ENCODE measurements at regions not wholly inside any gene's neighbourhood (a gene's known extent, or its start where the extent isn't known, plus 50 kb on each side); places are given as distances from the start of the nearest gene placed in this dataset.

DNA sequence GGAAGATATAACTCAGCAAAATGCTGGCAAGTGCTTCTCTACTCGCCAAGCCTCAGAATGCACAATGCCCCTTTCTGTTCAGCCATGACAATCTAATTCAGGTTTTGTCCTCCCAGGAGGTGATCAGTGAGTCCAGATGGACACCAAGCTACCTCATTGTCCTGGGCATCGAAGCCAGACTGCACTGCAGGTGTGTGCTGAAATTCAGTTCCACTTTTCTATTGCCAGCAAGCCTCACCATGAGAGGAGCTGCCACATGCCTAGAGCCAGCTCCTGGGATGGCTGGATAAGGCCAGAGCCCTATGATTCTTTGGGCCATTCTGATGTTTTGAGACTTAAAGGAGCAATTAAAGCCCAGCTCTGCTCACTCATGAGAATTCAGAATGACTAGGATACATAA is 186.7 kb downstream of the GRIN2B start:
- no peaks in the 10 kb centered on the region for H3K36me3 ChIP-seq (ENCODE audit: insufficient read depth, low read length)
- H3K9me3 ChIP-seq (replicated peaks; ENCODE audit: low read length), result no peaks in the 10 kb centered on the region
- no peaks in the 10 kb centered on the region for H3K4me1 ChIP-seq (ENCODE audit: control insufficient read depth, insufficient read depth, low read length)
- H3K4me3 ChIP-seq (ENCODE audit: low read length), result no peak overlapping the region
- no peak overlapping the region for H3K4me2 ChIP-seq (ENCODE audit: low read length)
- H3K27me3 ChIP-seq (ENCODE audit: control insufficient read depth, insufficient read depth, low read length), result no peaks in the 10 kb centered on the region
- no peak overlapping the region for H3K9ac ChIP-seq (ENCODE audit: low read depth, low read length)

- no peaks in the 10 kb centered on the region for H3K4me1 ChIP-seq (ENCODE audit: control insufficient read depth, insufficient read depth, low read length)
- no peaks in the 10 kb centered on the region for H3K27me3 ChIP-seq (ENCODE audit: control insufficient read depth, insufficient read depth, low read length)
- no peak overlapping the region for H3K4me2 ChIP-seq (ENCODE audit: low read length)
- no peaks in the 10 kb centered on the region for H3K9me3 ChIP-seq (replicated peaks; ENCODE audit: low read length)
- H3K4me3 ChIP-seq (ENCODE audit: low read length), result no peak overlapping the region
- H3K9ac ChIP-seq (ENCODE audit: low read depth, low read length), result no peak overlapping the region
- H3K36me3 ChIP-seq (ENCODE audit: insufficient read depth, low read length), result no peaks in the 10 kb centered on the region
Observed at GRCh38 chr12:13790317-13790716, 191.1 kb downstream of the GRIN2B start.

GRCh38 chr12:13788626-13789025 is 192.8 kb downstream of the GRIN2B start:
- H3K4me3 ChIP-seq (ENCODE audit: low read length), result no peak overlapping the region
- no peaks in the 10 kb centered on the region for H3K27me3 ChIP-seq (ENCODE audit: control insufficient read depth, insufficient read depth, low read length)
- no peaks in the 10 kb centered on the region for H3K36me3 ChIP-seq (ENCODE audit: insufficient read depth, low read length)
- no peaks in the 10 kb centered on the region for H3K9me3 ChIP-seq (replicated peaks; ENCODE audit: low read length)
- no peaks in the 10 kb centered on the region for H3K4me1 ChIP-seq (ENCODE audit: control insufficient read depth, insufficient read depth, low read length)
- H3K9ac ChIP-seq (ENCODE audit: low read depth, low read length), result no peak overlapping the region
- no peak overlapping the region for H3K4me2 ChIP-seq (ENCODE audit: low read length)

DNA sequence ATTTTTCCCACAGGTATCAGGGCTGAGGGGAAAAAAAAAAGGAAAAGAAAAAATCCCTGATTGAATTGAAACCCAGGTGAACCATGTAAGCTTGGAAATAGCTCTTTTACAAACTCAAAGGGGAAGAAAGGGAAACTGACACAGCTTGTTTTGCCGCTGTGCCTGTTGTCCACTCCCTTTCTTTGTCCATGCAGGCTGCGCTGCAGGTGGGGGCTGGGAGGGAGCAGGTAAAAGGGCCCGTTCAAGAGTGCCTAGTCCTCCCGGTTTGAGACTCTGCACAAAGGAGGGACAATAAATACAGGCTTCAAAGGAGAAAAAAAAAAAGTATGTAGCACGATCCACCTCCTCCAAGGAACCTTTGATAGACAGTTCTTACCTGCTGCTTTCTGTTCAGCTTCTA is 194.8 kb downstream of the GRIN2B start:
- Histone ChIP-seq H3K4me3 (ENCODE audit: low read length) (no peak overlapping the region), H3K9me3 (replicated peaks; ENCODE audit: low read length) (no peaks in the 10 kb centered on the region), H3K36me3 (ENCODE audit: insufficient read depth, low read length) (no peaks in the 10 kb centered on the region), H3K4me1 (ENCODE audit: control insufficient read depth, insufficient read depth, low read length) (no peaks in the 10 kb centered on the region), H3K4me2 (ENCODE audit: low read length) (no peak overlapping the region), H3K9ac (ENCODE audit: low read depth, low read length) (no peak overlapping the region), H3K27me3 (ENCODE audit: control insufficient read depth, insufficient read depth, low read length) (no peaks in the 10 kb centered on the region)

DNA sequence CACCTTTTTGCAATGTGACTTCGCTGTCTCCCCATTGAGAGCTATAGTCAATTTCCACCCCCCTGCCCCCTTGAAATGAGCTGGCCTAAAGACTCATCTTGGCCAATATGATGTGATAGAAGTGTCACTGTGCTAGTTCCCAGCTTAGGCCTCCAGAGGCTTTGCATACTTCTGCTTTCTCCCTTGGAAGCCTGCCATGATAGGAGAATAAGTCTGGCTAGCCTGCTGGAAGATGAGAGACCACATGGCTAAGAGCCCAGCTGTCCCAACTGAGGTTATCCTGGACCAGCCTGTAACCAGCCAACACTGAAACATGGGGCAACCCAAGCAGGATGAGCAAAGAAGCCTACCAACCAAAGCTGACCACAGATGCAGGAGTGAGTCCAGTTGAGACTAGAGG is 196.9 kb downstream of the GRIN2B start:
- Histone ChIP-seq H3K36me3 (ENCODE audit: insufficient read depth, low read length) (no peaks in the 10 kb centered on the region), H3K27me3 (ENCODE audit: control insufficient read depth, insufficient read depth, low read length) (no peaks in the 10 kb centered on the region), H3K4me2 (ENCODE audit: low read length) (no peak overlapping the region), H3K9ac (ENCODE audit: low read depth, low read length) (no peak overlapping the region), H3K4me1 (ENCODE audit: control insufficient read depth, insufficient read depth, low read length) (no peaks in the 10 kb centered on the region), H3K4me3 (ENCODE audit: low read length) (no peak overlapping the region), H3K9me3 (replicated peaks; ENCODE audit: low read length) (no peaks in the 10 kb centered on the region)

GRCh38 chr12:13780453-13780852 is 200.9 kb downstream of the GRIN2B start:
- Histone ChIP-seq H3K9me3 (replicated peaks; ENCODE audit: low read length) (no peaks in the 10 kb centered on the region), H3K4me1 (ENCODE audit: control insufficient read depth, insufficient read depth, low read length) (no peaks in the 10 kb centered on the region), H3K9ac (ENCODE audit: low read depth, low read length) (no peak overlapping the region), H3K4me3 (ENCODE audit: low read length) (no peak overlapping the region), H3K27me3 (ENCODE audit: control insufficient read depth, insufficient read depth, low read length) (no peaks in the 10 kb centered on the region), H3K4me2 (ENCODE audit: low read length) (no peak overlapping the region), H3K36me3 (ENCODE audit: insufficient read depth, low read length) (no peaks in the 10 kb centered on the region)

DNA sequence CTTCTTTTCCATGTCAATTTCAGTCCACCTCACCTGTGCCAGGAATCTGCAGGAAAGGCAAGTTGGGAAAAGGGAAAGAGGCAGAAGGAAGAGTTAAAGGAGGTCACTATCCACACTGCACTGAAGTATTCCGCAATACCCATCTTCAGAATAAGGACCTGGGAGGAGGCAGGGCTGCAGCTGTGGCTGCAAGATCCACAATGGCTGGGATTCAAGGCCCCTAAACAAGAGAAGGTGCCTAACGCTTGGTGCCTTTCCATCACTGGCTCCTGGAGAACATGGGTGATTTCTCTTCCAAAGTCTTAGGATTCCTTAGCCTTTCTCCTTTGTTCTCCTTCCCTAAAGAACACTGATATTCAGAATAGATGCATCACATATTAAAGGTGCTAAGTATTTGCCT is 204.0 kb downstream of the GRIN2B start:
- H3K9me3 ChIP-seq (replicated peaks; ENCODE audit: low read length), result no peaks in the 10 kb centered on the region
- H3K27me3 ChIP-seq (ENCODE audit: control insufficient read depth, insufficient read depth, low read length), result no peaks in the 10 kb centered on the region
- no peak overlapping the region for H3K9ac ChIP-seq (ENCODE audit: low read depth, low read length)
- no peak overlapping the region for H3K4me2 ChIP-seq (ENCODE audit: low read length)
- no peak overlapping the region for H3K4me3 ChIP-seq (ENCODE audit: low read length)
- H3K36me3 ChIP-seq (ENCODE audit: insufficient read depth, low read length), result no peaks in the 10 kb centered on the region
- H3K4me1 ChIP-seq (ENCODE audit: control insufficient read depth, insufficient read depth, low read length), result no peaks in the 10 kb centered on the region

DNA sequence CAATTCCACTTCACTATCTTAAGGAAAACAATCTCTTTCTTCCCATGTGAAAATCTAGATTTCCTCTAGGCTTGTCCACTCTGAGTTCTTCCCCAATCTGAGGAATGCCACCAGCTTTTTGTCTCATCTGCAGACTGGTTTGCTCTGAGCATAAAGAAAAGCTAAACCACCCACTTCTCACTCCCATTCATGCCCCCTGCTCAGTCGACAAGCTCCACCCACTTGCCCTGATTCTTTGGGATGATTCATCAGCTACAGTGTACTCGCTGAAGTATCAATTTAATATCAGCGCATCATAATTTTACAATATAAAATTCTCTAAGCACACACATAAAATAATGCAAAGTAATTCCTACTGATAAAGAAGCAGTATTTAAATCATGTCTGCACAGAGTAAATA is 209.1 kb downstream of the GRIN2B start:
- Histone ChIP-seq H3K4me3 (ENCODE audit: low read length) (no peak overlapping the region), H3K9me3 (replicated peaks; ENCODE audit: low read length) (no peaks in the 10 kb centered on the region), H3K36me3 (ENCODE audit: insufficient read depth, low read length) (no peaks in the 10 kb centered on the region), H3K27me3 (ENCODE audit: control insufficient read depth, insufficient read depth, low read length) (no peaks in the 10 kb centered on the region), H3K4me2 (ENCODE audit: low read length) (no peak overlapping the region), H3K4me1 (ENCODE audit: control insufficient read depth, insufficient read depth, low read length) (no peaks in the 10 kb centered on the region), H3K9ac (ENCODE audit: low read depth, low read length) (no peak overlapping the region)

- Histone ChIP-seq H3K36me3 (ENCODE audit: insufficient read depth, low read length) (no peaks in the 10 kb centered on the region), H3K4me3 (ENCODE audit: low read length) (no peak overlapping the region), H3K9ac (ENCODE audit: low read depth, low read length) (no peak overlapping the region), H3K27me3 (ENCODE audit: control insufficient read depth, insufficient read depth, low read length) (no peaks in the 10 kb centered on the region), H3K9me3 (replicated peaks; ENCODE audit: low read length) (no peaks in the 10 kb centered on the region), H3K4me2 (ENCODE audit: low read length) (no peak overlapping the region), H3K4me1 (ENCODE audit: control insufficient read depth, insufficient read depth, low read length) (no peaks in the 10 kb centered on the region)
Observed at GRCh38 chr12:13770576-13770975, 210.8 kb downstream of the GRIN2B start.

DNA sequence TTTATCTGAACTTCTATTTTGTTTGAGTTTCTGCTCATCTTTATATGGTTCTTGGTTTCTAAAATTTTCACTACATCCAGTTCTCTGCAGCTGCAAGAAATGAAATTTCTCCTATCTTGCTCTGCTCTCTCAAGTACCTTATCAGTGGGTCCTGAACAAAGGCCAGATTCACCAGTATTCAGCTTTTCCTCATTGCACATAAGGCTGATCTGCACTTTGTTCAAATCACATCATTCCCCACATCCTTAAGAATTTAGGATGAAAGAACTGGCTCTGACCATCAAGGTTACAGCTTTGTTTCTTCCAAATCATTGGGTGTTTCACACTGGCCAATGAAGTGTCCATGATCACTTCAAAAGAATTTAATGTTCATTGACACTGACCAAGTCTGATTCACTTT is 211.4 kb downstream of the GRIN2B start:
- H3K9ac ChIP-seq (ENCODE audit: low read depth, low read length), result no peak overlapping the region
- no peaks in the 10 kb centered on the region for H3K27me3 ChIP-seq (ENCODE audit: control insufficient read depth, insufficient read depth, low read length)
- no peak overlapping the region for H3K4me3 ChIP-seq (ENCODE audit: low read length)
- no peaks in the 10 kb centered on the region for H3K4me1 ChIP-seq (ENCODE audit: control insufficient read depth, insufficient read depth, low read length)
- H3K36me3 ChIP-seq (ENCODE audit: insufficient read depth, low read length), result no peaks in the 10 kb centered on the region
- no peak overlapping the region for H3K4me2 ChIP-seq (ENCODE audit: low read length)
- no peaks in the 10 kb centered on the region for H3K9me3 ChIP-seq (replicated peaks; ENCODE audit: low read length)

DNA sequence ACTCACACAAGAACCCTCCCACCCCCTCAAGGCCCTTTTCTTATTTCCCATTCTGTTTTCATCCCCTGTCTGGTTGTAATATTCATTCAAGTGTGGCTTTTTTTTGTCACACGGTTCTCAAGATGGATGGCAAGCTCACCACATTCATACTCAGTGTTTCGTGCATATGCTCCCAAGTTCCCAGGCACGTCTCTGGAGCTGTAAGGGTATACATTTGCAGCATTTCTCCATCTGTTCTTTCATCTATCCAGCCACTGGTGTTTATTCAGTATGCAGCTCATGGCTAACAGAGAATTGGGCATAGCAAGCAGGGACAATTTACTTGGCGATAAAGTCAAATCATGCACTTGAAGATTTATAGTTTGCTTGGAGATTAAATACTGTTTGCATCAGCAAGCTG is 212.1 kb downstream of the GRIN2B start:
- H3K27me3 ChIP-seq (ENCODE audit: control insufficient read depth, insufficient read depth, low read length), result no peaks in the 10 kb centered on the region
- H3K4me3 ChIP-seq (ENCODE audit: low read length), result no peak overlapping the region
- H3K36me3 ChIP-seq (ENCODE audit: insufficient read depth, low read length), result no peaks in the 10 kb centered on the region
- no peaks in the 10 kb centered on the region for H3K9me3 ChIP-seq (replicated peaks; ENCODE audit: low read length)
- no peaks in the 10 kb centered on the region for H3K4me1 ChIP-seq (ENCODE audit: control insufficient read depth, insufficient read depth, low read length)
- no peak overlapping the region for H3K4me2 ChIP-seq (ENCODE audit: low read length)
- no peak overlapping the region for H3K9ac ChIP-seq (ENCODE audit: low read depth, low read length)

- no peaks in the 10 kb centered on the region for H3K4me1 ChIP-seq (ENCODE audit: control insufficient read depth, insufficient read depth, low read length)
- H3K36me3 ChIP-seq (ENCODE audit: insufficient read depth, low read length), result no peaks in the 10 kb centered on the region
- H3K27me3 ChIP-seq (ENCODE audit: control insufficient read depth, insufficient read depth, low read length), result no peaks in the 10 kb centered on the region
- no peak overlapping the region for H3K4me3 ChIP-seq (ENCODE audit: low read length)
- no peaks in the 10 kb centered on the region for H3K9me3 ChIP-seq (replicated peaks; ENCODE audit: low read length)
- no peak overlapping the region for H3K9ac ChIP-seq (ENCODE audit: low read depth, low read length)
- no peak overlapping the region for H3K4me2 ChIP-seq (ENCODE audit: low read length)
Observed at GRCh38 chr12:13764748-13765147, 216.7 kb downstream of the GRIN2B start.
